NB4 (cell line): ENCODE measurements at regions not wholly inside any gene's neighbourhood (a gene's known extent, or its start where the extent isn't known, plus 50 kb on each side); places are given as distances from the start of the nearest gene placed in this dataset.

ENCODE experiments used
- DNase-seq: peaks from one replicate; pipeline ENCODE4 v3.0.0; 2010; ENCODE audit warnings: low read depth
- H3K4me3 ChIP-seq: one replicate; pipeline ENCODE4 v1.5.1; 2011; ENCODE audit warnings: mild to moderate bottlenecking, low read depth, low read length, moderate library complexity
- MYC ChIP-seq: IDR thresholded peaks from 2 replicates; pipeline ENCODE4 v1.6.1; 2011; ENCODE audit warnings: low read depth, low read length
- POLR2A ChIP-seq: IDR thresholded peaks from 2 replicates; pipeline ENCODE4 v1.6.1; 2011; ENCODE audit warnings: mild to moderate bottlenecking; ENCODE audit not compliant: insufficient read length; ENCODE audit errors: extremely low read depth
- TF ChIP-seq, protein P1 (sequence below): IDR thresholded peaks from 2 replicates; pipeline ENCODE4 v1.6.1; 2011; ENCODE audit warnings: low read depth, low read length
- TF ChIP-seq, protein P2 (sequence below): IDR thresholded peaks from one replicate; pipeline ENCODE4 v1.5.1; 2012; ENCODE audit warnings: low read depth, low read length

DNA sequence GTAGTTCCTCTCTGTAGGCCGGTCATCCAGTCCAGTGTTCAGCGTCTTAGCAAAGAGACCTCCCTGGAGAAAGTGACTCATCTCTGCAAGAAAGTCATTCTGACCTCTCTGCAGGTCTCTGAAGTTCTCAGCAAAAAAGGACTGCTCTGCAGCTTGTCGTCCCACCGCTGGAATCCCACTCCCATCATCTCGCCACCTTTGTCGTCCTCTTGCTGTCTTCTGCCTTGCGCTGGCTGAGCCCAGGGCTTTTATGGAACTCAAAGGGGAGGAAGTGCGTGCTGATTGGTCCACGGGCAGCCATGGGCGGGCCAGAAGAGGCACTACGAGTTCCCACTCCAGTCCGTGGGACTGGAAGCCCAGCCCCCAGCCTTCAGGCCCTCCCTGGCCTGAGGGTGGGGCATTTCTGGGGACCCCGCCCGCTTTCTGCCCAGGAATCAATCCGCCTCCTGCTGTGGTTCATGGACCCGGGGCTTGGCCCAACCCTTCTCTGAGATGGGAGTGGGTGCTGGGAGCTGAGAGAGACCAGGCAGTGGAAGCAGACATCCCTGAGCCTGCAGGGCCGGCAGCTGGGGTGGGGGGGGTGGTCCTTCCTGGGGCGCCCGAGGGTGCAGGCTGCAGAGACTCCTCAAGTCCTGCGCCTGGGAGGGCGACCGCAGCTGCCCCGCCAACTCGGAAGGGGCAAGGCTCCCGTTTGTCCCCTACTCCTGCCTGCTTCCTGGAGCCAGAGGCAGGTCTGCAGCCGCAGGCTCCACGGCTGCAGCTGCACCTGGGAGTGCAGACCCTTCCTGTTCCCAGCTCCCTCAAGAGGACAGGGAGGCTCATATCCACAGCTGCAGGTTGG, 660.7 kb upstream of the RAB6C start:
- DNase-seq: peak; percentile 18
- H3K4me3 ChIP-seq: no peak overlapping the region
- no peak for TF ChIP-seq POLR2A
- TF ChIP-seq MYC: no peak
- TF ChIP-seq, protein P1, sequence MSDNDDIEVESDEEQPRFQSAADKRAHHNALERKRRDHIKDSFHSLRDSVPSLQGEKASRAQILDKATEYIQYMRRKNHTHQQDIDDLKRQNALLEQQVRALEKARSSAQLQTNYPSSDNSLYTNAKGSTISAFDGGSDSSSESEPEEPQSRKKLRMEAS: no peak
- TF ChIP-seq, protein P2, sequence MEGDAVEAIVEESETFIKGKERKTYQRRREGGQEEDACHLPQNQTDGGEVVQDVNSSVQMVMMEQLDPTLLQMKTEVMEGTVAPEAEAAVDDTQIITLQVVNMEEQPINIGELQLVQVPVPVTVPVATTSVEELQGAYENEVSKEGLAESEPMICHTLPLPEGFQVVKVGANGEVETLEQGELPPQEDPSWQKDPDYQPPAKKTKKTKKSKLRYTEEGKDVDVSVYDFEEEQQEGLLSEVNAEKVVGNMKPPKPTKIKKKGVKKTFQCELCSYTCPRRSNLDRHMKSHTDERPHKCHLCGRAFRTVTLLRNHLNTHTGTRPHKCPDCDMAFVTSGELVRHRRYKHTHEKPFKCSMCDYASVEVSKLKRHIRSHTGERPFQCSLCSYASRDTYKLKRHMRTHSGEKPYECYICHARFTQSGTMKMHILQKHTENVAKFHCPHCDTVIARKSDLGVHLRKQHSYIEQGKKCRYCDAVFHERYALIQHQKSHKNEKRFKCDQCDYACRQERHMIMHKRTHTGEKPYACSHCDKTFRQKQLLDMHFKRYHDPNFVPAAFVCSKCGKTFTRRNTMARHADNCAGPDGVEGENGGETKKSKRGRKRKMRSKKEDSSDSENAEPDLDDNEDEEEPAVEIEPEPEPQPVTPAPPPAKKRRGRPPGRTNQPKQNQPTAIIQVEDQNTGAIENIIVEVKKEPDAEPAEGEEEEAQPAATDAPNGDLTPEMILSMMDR: no peak

DNA sequence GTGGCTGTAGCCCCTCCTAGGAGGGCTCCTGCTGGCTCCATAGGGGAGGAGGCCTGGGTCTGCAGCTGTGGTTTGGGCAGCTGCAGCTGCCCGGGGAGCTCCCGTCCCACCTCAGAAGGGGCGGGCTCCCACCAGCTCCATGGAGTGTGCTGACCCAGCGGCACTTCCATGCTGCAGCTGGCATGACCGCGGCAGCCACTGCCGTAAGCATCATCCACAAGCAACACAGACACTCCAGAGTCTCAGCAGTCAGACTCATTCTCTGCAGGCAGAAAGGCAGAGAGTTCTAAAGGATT, 660.1 kb upstream of the RAB6C start:
- TF ChIP-seq POLR2A (no peak), MYC (no peak)
- TF ChIP-seq, protein P1: no peak
- DNase-seq: no peak
- H3K4me3 ChIP-seq: no peak overlapping the region

DNA sequence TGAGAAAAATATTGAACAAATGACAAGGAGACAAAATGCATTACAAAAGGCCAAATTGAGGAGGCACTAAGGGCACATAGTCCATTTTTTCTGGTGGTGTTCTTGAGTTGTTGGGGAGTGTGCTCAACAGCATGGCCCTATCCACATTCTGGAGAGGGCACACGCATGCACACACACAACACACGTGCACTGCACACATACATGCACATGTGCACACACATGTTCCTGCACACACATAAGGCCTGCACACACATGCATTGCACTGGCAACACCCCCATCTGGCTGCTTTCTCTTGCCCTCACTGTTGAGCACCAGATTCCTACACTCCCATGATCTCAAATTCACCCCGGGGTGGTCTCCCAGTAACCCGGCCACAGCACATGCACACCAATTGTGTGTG, 659.2 kb upstream of the RAB6C start:
- DNase-seq: no peak
- H3K4me3 ChIP-seq: no peak overlapping the region
- TF ChIP-seq, protein P1: no peak
- no peak for TF ChIP-seq MYC
- TF ChIP-seq, protein P2: no peak
- no peak for TF ChIP-seq POLR2A

DNA sequence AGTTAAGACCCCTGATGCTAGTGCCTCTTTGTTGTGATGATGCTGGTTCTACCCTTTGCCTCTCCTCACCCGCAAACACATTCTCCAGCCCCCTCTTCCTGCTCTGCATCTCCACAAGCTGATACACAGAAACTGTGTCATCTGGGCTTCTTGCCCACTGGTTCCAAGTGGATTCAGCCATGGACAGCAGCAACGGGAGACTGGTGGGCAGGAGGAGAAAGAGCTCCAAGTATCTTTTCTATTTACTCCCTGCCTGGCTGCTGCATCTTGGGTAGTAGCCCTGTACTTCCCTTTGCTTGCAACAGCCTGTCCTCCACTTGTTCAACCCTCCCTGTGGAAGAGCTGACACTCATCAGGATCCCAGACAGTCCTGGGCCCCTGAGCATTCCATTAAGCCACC, 655.1 kb upstream of the RAB6C start:
- no peak for DNase-seq
- no peak overlapping the region for H3K4me3 ChIP-seq
- no peak for TF ChIP-seq MYC
- TF ChIP-seq, protein P1: no peak
- no peak for TF ChIP-seq POLR2A
- TF ChIP-seq, protein P2: no peak

DNA sequence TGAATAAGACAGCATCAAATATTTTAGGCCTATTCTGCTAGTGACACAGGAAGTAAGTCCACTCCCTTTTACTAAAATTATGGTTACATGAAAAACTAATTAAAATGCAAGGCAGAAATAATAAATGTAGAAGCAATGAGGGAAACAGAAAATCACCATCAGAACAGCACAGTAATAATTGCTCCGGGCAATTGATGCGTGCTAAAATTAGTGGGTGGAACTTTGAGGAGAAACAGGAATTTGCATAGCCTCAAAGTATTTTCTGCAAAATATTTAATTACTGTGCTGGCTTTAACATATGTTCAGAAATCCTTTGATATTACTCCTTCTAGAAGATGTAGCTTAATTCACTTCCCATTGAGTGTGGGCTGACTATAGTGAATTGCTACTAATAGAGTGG, 654.3 kb upstream of the RAB6C start:
- no peak for DNase-seq
- no peak overlapping the region for H3K4me3 ChIP-seq
- TF ChIP-seq MYC (no peak), POLR2A (no peak)
- TF ChIP-seq, protein P2: no peak

DNA sequence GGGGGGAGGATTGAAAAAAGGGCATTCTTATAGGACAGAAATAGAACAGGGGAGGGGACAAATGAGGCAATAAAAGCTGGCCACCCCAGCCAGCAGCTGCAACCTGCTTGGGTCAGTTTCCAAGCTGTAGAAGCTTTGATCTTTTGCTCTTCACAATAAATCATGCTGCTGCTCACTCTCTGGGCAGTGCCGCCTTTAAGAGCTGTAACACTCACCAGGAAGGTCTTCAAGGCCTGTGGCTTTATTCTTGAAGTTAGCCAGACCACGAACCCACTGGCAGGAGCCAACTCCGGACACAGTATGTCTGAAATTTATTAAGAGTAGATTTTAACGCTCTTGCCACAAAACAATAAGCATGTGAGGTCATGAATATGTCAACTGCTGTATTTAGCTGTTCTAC, 649.9 kb upstream of the RAB6C start:
- TF ChIP-seq POLR2A (no peak), MYC (no peak)
- TF ChIP-seq, protein P2: no peak
- TF ChIP-seq, protein P1: no peak
- DNase-seq: no peak
- no peak overlapping the region for H3K4me3 ChIP-seq
